Left ventricle myocardium superior (tissue), 1 donor: ENCODE measurements at regions not wholly inside any gene's neighbourhood (a gene's known extent, or its start where the extent isn't known, plus 50 kb on each side); places are given as distances from the start of the nearest gene placed in this dataset.
A peak's percentile ranks its signal among the peaks of the same experiment; 100 is the strongest.

Source experiments
- ATAC-seq: fragments of 200-7000 bp; cut with Tn5 transposase; one replicate; pipeline ENCODE4 v1.9.1; 2020; ENCODE audit warnings: mild to moderate bottlenecking, moderate library complexity
- DNase-seq: peaks from one replicate; pipeline ENCODE4 v3.0.0-alpha.2; 2020
- intact Hi-C: fragments of 100-400 bp; cut with micrococcal nuclease; formaldehyde crosslinking; loops from one replicate; pipeline ENCODE4 v1.11.0; 2022
- donor health status: DM: no; HTN: yes; CAD: no; lungs with severe emphysema.

DNA sequence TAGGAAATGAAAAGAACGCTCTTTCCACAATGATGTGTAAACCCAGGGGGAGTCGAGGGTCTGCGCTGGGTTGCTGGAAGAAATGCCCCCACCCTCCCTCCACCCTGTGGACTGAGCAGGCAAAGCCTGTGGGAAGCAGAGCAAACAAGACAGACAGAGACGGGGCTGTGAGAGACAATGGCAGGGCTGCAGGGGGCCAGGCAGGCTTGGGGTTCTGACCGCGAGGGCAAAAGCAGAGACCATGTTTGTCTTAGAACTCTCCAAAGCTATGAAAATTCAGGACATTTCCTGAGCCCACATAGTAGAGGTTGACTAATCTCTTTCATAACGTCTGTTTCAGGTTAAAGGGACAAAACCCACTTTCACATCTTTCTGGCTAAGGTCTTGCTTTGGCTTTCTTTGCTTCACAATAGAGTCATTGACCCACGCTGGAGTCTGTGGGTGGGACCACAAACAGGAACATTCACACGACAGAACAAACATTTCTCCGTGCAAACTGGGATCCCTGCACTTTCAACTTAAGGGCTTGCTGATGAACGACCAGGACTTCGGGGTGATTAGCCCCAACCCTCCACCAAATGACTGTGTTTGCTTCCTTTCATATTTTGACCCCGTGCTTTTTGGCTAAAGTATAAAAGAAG, 156.0 kb upstream of the TPM1 start:
- DNase-seq (no peak), ATAC-seq (peak; percentile 21)
- intact Hi-C loops = no loop called here

DNA sequence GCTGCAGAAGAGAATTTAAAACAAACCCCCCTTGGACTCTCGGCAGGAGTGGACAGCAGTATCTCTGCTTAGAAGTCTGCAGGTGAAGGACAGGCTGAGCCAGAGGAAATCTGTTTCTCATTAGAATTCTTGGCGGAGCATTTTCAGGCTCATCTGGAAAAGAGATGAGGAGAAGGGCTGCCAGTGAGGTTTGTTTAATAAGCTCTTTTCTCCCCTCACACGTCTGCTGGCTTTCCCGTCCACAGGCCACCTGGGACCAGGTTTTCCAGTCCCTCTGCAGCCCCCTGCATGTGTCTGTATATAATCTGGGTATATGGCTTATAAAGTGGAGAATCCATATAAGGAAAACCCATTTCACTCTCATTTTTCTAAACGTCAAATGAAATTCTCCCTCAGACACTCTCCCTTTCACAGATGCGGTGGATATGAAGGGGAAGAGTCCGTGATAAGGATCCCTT, 155.4 kb upstream of the TPM1 start:
- no peak for DNase-seq
- peak; percentile 33 for ATAC-seq
- intact Hi-C loops = no loop called here

DNA sequence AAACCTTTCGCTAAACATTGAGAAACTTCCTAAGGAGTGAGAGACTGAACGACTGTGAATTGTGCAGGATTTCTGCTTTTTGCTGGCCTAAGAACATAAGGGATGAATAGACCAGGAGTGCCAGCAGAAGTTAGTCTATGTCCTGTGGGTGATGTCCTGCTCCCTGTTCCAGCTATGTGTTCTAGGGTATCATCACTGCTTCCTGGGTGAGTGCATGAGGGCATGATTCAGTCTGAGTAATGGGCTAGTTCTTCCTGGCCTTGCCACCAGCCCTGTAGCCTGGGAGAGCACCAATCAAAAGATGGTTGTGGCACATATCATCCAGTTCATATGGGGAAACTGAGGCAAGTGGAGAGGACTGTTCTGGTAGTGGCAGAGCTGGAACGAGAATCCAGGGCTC, 153.9 kb upstream of the TPM1 start:
- intact Hi-C loops = no loop called here
- DNase-seq = no peak
- ATAC-seq = no peak

DNA sequence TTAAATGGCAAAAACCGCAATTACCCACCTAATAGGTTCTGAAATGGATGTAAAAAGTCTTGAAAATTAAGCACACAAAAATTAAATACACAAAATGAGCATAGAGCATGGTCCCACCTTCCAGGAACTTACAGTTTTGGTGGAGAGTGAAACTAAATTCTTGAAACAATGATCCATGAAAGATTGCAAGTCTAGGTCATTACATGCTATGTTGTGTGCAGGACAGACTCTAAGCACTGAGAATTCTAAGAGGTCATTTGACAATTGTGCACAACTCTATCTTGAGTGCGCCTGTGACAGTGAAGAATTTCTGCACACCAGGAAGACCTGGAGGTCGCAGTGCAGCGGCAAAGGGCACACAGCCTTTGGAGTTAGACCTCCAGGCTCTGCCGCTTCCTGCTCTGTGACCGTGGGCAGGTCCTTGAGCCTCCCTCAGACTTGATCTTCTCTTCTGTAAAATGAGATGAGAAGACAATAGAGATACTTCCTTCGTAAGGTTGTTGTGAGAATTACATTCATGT, 153.3 kb upstream of the TPM1 start:
- ATAC-seq (no peak), DNase-seq (no peak)
- intact Hi-C loops = no loop called here

DNA sequence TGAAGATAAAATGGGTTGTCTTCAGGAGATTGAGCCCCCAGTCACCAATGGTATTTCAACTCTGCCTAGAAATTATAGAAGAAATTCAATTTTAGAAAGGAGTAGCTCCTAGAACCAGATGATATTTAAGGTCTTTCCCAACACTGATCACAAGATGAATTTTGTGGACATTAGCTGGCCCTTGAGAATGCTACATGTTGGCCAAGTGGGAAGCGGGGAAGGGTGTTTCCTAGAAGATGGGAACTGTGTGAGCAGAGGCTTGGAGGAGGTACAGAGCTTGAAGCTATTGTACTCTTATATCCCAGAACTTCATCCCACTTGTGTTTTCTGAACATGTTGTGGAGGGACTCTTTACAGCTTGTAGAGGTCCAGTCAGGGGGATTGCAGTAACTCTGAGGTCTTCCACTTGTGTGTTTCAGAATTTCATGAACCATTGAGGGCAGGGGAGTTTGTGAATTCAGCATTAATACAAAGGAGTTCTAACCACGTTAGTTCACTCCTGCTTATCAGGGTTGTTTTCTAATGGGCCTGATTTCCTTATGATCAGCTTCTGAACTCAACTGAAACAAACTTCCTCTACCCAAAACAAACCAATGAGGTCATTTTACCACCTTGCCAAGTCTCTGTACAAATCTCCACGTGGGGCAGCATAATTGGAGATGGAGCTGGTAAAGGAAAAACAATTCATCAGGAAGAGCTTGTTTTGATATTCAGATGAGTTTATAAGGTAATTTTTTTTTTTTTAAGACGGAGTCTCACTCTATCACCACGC, 152.6 kb upstream of the TPM1 start:
- no peak for DNase-seq

DNA sequence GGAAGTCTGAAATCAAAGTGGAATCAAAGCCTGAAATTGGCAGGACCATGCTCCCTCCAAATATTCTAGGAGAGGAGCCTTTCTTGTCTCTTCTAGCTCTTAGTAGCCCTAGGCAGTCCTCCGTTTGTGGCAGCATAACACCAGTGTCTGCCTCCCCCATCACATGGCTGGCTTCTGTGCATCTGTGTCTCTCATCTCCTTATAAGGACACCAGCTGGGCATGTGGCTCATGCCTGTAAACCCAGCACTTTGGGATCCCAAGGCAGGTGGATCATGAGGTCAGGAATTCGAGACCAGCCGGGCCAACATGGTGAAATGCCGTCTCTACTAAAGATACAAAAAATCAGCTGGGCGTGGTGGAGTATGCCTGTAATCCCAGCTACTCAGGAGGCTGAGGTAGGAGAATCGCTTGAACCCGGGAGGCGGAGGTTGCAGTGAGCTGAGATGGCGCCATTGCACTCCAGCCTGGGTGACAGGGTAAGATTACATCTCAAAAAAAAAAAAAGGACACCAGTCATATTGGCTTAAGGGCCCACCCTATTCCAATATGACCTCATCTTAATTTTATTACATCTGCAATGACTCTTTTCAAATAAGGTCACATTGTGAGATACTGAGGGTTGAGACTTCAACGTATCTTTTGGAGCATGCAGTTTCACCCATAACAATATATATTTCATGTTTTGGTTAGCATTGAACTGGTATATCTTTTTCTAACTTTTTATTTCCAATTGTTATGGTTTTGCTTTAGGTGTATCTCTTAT, 148.0 kb upstream of the TPM1 start:
- intact Hi-C loops = no loop called here
- ATAC-seq (no peak), DNase-seq (no peak)

More for the DNA sequence above, 152.6 kb upstream of the TPM1 start:
- ATAC-seq = peak; percentile 47
- intact Hi-C loops = no loop called here

DNA sequence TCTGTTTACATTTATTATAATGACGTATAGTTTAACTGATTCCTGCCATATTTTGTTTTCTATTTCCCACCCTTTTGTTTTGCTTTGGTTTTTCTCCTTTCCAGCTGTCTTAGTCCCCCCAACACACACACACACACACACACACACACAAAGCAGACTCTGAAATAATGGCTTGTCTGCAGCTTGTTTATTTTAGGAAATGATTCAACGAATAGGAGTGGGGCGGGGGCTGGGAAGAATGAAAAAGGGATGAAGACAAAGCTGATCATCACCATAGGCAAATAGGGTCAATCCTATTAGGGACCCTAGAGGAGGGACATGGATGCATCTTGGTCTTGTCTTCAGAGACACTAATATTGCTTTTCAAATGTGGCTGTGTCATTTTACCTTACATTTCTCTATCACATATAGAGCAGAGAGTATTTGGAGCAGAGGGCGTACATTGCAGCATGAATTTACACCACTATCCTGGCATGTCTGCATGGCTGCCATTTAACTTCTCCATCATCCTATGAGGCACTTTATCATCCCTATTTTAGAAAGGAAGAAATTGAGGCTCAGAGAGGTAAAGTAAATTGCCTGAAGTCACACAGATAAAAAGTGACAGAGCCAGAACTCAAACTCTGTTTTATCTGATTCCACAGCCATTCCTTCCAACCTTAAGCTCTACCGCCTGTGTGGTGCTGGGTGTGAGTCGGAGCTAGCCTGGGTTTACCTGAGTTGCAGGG, 147.2 kb upstream of the TPM1 start:
- DNase-seq (no peak), ATAC-seq (no peak)
- intact Hi-C loops = no loop called here

DNA sequence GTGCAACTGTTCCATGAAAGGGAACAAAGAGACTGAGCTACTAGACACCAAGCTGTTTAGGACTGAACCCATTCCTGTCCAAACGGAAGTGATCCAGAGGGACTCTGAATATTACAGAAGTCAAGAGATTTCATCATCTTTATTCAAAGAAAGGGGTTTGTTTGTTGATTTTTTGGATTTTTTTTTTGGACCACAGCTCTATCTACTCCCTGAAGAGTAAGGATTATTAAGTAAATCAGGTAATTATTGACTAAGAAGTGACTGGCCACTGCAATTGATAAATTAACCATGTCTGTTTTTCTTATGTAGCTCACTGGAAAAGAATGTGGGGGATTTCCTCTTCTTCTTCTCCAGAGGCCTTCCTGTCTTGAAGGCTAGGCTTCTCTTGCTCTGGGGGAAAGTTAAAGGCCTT, 146.6 kb upstream of the TPM1 start:
- ATAC-seq = no peak
- intact Hi-C loops = no loop called here
- DNase-seq = no peak

DNA sequence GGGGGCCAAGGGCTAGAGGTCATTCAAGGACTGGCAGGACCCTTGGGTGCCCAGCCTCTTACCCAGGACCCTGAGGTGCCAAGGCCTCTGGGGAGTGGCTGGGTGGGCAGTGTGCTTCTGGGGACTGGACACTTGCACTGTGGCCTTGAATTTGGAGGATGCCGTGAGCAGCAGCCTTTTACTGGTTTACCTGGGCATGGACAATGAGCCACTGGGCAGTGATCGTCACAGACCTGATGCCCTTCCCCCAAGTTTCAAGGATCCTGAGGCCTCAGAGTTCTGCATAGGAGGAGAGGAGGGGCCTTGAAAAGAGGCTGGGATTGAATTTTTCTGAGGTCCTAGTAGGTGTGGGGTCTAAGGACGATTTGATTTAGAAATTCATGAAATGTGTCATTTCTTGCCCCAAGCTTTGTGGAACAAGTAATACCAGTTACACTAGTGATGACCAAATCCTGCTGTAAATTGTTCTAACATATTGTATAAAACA, 146.1 kb upstream of the TPM1 start:
- intact Hi-C loops = no loop called here
- ATAC-seq (no peak), DNase-seq (no peak)

DNA sequence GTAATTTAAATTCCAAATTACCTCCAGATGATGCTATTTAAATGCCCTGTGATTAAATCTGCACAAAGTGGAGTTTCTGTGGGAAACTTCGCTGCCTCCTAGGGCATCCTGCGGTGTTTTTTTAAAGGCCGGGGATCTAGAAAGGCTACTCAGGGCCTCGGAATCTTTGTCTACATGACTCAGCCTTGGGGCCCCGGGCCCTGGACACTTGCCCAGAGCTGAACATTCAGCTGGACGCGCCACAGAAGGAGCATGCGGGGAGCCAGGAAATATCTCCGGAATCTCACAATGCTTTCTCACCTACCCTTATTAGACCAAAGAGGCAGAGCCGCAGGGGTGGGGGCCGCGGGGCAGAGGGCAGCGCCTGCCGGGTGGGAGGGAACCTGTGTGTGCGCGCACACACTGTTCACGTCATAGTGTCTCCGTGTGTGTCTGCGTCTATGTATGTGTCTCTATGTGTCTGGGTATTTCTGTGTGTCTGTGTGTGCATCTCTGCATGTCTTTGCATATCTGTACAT, 145.5 kb upstream of the TPM1 start:
- DNase-seq (peak; percentile 92), ATAC-seq (peak; percentile 76)
- intact Hi-C loops = no loop called here

DNA sequence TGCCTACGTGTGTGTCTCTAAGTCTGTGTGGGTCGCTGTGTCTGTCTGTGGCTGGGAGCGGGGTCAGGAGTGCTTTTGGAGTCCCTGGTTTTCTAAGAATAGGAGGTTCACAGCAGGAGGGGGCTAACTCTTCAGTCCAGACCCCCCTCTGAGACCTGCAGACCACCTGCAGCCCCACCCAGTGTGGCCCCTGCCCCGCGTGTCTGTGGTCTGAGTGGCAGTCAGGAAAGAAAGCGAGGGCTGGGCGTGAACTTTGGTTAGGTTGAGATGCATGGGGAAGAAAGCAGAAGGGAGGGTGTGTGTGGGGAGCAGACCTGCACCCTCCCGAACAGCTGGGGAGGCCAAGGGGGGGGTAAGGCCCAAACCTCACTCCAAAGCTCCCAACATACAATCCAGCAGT, 144.9 kb upstream of the TPM1 start:
- intact Hi-C loops = no loop called here
- ATAC-seq = peak; percentile 4
- DNase-seq = no peak

DNA sequence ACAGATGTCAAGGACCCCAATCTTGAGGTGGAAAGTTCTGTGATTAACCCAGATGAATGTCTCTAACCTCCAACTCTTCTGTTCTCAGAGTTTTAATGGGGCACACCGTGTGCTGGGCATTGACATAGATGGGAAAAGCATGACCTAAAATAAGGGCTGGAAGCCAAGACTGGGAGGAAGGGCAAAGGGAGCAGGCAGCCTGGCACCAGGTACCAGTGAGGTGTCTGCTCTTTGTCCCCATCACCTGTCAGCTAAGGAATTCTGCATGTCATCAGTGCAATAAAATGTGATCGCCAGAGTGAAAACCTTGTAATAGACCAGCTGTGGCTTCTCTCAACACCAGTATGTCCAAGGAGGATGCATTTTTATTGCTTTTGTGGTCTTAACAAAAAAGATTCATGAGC, 143.5 kb upstream of the TPM1 start:
- peak; percentile 73 for ATAC-seq
- peak; percentile 72 for DNase-seq

DNA sequence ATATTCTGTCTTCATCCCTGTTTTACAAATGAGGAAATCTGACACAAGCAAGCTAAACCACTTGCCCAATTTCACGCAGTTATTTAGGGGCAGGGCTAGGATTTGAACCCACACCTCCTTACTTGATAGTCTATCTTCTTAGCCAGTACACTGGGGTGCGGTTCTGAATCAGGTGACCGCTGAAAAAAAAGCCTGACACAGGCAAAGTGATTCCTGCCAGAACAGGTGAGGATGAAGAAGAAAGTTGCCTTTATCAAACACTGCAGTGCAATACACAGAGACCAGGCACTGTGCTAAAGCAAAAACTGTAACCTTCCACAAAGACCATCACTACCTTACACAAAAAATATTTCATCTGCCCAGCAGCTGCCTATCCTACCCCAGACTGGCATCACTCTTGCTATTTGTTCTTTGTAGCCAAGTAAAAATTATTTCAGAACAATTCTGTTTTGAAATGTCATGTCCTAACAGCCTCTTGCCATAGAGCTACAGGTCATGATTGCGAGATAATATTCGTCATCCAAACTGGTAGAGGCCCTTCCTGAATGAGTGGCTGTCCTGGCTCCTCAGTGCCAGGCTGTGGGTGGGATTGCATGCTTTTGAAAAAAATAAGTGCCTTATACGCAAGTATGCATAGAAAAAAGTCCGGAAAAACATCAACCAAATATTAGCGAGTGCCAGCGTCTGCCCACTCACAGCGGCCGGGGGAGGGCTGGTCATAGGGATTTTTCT, 142.3 kb upstream of the TPM1 start:
- intact Hi-C loops = no loop called here
- DNase-seq = no peak
- ATAC-seq = no peak

More for the DNA sequence above, 143.5 kb upstream of the TPM1 start:
- intact Hi-C loops = no loop called here

DNA sequence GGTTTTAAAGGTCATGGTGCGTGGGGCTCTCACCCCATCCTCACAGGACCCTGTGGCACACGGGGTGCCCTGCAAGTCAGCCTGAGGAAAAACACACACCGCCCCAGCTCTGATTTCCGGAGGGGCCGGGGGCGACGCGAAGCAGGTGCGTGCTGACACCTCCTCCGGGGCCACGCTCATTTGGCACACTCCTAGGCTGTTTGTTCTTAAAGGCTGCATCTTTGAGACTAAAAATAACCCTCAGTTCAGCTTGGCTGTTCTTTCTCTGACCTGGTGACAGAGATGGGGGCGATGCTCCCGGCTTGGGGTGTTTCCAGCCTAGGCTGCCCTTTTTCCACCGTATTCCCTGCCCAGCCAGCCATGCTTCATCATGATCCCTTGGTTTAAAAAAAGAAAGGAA, 141.5 kb upstream of the TPM1 start:
- DNase-seq = peak; percentile 50
- intact Hi-C loops = no loop called here
- peak; percentile 42 for ATAC-seq

DNA sequence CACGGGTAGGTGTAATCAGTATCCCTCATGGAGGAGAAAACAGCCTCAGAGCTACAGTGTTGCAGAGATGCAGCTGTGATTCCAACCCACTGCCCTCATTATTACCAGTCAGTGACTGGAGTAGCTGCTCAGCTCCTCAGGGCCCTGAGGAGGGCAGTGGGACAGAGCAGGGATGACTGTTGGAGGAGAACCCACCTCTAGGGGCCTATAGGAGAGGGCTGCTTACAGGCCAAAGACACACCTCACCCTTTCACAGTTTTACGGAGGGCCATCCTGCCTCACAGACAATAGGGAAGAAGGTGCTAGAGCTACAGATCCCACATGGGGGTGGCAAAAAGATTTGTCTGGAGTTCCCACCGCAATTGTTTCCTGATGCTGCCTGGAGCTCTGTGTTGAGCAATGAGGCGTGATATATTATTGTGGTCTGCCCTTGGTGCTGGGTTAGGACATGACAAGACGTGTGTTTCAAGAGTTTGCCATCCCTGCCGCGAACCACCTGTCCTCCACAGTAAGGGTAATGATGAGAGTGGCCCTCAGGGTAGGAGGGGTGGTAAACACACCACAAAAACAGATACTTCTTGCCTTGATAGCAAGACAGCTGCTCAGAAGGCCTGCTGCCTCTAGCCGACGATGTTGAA, 140.5 kb upstream of the TPM1 start:
- intact Hi-C loops = no loop called here
- ATAC-seq = no peak
- DNase-seq = no peak

DNA sequence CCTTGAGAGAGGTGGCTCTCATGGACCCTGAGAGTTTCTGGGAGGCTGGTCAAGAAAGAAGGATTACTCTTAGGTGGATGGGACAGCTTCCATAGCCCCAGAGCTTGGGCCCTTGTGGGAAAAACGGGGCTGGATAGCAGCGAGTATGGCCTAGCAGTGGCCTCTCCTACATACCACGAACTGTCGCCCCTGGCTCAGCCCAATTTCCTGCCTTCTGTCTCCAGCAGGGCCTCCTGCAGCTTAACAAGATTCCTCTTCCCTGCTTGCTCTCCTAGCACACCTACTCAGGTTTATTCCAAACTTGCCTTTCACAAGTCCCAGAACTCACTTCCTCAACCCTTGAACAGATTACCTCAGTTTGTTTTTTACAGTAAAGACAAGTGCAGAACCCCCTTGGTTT, 139.7 kb upstream of the TPM1 start:
- no peak for ATAC-seq
- no peak for DNase-seq
- intact Hi-C loops = no loop called here

DNA sequence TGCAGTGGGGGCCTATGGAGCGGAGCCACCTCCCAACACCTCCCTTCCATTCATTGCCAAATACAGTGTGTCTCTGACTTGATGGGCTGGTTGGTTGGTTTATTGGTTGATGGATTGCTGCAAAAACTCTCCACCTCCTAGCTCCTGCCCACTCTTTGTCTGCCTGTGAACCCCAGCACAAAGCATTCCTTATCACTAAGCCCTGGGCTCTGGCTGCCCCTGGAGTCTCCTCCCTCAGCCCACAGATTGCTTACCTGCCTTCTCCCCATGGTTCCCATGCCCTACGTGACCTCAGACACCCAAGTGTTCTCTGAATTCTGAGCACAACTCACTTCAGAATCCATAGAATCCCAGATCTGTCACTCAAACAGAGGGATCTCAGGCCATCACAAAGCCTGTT, 139.1 kb upstream of the TPM1 start:
- intact Hi-C loops = no loop called here
- ATAC-seq = no peak
- no peak for DNase-seq
